ENCODE measurements at regions not wholly inside any gene's neighbourhood (a gene's known extent, or its start where the extent isn't known, plus 50 kb on each side); places are given as distances from the start of the nearest gene placed in this dataset.

- DNase-seq (ENCODE audit: low spot score) = peak; percentile 36
Observed at GRCh38 chr18:45168866-45169600, 446.2 kb upstream of the SLC14A2 start.

DNA sequence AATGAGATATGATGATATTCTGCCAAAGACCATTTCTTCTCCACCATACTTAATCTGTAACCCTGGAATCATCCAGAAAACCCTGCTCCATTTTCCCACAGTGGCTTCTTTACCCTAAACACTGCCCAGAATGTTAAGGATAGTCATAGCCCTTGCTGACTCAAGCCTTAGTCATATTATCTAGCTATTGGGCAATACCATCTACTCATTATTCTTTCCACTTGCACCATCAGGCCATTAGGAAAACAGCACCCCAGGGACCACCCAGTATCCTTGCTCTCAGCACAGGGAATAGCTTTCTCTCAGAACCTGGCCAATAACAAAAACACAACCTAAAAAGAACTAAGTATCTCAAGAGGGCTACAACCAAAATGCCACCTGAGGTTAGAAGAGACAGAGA is 445.7 kb upstream of the SLC14A2 start:
- DNase-seq (ENCODE audit: low spot score) = peak; percentile 78

- peak; percentile 35 for DNase-seq (ENCODE audit: low spot score)
Observed at GRCh38 chr18:45171679-45172191, 443.5 kb upstream of the SLC14A2 start.

DNA sequence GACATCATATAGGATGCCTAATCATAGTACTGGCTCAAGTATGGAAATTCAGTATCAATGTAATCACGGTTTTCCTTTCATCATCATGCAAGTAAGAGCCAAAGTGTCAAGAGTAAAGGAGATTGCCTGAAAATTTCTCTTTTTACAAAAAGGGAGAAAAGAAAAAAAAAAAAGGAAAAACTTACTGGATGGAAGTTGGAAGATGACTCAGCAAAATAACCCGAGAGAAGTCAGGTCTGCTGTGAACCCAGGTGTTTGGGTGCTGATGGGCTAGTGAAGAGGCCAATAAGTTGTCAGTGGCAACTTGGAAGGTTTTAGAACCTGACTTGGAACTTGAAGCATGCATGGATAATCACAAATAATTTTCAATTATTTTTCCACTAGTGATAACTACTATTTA is 441.9 kb upstream of the SLC14A2 start:
- DNase-seq (ENCODE audit: low spot score) = no peak

DNA sequence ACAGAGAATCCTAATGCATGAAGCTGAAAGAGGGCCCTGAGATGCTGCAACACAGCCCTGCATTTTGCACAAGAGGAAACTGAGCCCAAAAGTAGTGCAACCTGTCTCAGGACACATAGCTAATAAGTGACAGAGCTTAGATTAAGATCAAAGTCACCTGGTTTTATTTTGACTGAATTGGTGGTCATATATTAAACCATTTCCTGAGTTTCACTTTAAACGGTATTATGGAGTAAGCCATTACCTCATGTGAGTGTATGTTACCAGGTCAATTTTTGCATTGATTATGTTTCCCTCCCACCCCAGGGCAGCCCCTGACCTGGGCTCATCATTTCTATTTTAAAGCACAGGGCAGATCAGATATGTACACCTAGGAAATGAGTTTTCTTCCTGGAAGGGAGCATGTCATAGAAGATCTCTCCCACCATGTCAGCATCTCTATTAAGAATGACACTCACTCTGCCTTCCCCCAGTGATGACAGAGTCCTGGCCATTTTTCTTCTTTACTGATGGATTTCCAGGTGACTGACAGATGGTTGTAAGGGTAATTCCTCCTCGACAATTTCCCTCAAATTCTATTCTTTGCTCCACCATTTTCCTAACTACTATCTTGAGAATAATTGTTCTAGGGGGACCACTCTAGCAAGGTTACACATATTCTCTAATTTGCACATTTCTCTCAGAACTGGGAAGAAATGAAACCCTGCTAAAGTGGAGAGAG is 441.3 kb upstream of the SLC14A2 start:
- no peak for DNase-seq (ENCODE audit: low spot score)

- no peak for DNase-seq (ENCODE audit: low spot score)
Observed at GRCh38 chr18:45174629-45175136, 440.6 kb upstream of the SLC14A2 start.

- no peak for DNase-seq (ENCODE audit: low spot score)
Observed at GRCh38 chr18:45175511-45175910, 439.8 kb upstream of the SLC14A2 start.

DNA sequence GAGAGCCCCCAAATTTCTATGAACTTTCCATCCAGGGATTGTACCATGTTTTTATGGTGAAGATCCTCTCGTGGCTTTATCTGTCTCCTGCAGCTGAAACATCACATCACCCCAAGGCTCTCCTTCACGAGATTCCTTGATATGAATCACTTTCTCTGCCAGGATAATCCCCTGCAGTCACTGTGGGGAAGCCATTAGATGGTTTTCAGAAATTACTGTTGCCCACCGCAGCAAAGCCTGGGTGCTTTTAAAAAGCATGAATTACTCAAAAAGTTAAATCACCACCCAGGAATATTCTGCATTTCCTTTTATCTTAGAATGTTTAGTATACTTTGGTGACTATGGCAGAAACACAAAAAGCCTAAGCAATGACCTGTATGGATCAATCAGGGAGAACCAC is 428.4 kb upstream of the SLC14A2 start:
- DNase-seq (ENCODE audit: low spot score) = no peak

DNA sequence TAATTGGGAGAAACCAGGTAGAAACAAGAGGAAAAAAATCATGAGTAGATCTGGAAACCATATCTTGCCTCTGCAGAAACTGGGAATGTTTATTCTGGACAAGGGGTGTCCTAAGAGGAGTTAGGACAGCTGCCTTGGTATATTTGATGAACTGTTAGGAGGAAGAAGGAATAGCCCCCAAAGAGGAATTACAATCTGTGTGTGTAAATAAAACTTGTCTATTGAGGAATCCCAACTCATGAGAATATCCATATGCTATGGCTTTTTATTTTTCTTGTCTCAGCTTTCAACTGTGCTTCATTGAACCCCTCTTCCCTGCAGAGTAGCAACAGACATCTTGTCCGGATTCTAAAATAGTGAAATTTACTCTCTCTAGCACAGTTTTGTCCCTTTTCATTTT is 423.5 kb upstream of the SLC14A2 start:
- DNase-seq (ENCODE audit: low spot score) = no peak

- no peak for DNase-seq (ENCODE audit: low spot score)
Observed at GRCh38 chr18:45197526-45197970, 417.7 kb upstream of the SLC14A2 start.

GRCh38 chr18:45198526-45198925 is 416.8 kb upstream of the SLC14A2 start:
- DNase-seq (ENCODE audit: low spot score) = no peak

- no peak for DNase-seq (ENCODE audit: low spot score)
Observed at GRCh38 chr18:45201029-45201428, 414.2 kb upstream of the SLC14A2 start.

GRCh38 chr18:45201489-45201888 is 413.8 kb upstream of the SLC14A2 start:
- no peak for DNase-seq (ENCODE audit: low spot score)

DNA sequence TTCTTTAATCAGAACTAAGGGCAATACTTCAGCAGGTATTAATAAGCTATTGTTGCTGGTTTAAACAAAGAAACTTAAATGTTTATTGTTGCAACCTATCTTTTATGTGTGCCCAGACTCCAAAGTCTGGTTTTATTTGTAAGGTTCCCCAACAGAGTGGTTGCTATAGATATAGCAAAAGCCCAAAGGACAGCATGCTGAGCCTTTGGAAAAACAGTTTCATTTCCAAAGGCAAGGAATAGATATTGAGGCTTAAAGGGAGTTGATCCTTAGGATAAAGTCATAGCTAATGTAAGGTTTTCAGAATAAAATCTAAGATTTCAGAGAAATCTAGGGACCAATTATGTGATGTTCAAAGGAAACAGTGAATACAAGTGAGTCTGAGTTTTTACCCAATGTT is 413.2 kb upstream of the SLC14A2 start:
- DNase-seq (ENCODE audit: low spot score) = no peak

DNA sequence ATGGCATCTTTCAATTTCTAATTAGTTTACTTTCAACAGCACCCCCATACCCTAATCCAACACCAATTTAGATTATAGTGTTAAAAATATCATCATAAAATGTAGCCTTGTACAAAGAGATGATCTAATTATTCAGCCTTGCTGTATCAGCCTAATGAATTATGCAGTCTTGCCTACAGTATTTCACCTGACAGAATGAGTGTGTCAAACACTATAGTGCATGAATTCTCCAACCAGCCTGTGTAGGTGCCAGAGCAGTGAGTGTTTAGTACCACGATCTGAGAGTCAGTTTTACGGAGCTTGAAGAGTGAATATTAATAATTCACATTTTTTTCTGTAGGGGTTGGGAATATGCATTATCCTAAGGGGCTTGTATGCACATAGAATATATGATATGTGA is 411.6 kb upstream of the SLC14A2 start:
- DNase-seq (ENCODE audit: low spot score) = no peak

GRCh38 chr18:45207328-45207727 is 407.9 kb upstream of the SLC14A2 start:
- DNase-seq (ENCODE audit: low spot score) = no peak

DNA sequence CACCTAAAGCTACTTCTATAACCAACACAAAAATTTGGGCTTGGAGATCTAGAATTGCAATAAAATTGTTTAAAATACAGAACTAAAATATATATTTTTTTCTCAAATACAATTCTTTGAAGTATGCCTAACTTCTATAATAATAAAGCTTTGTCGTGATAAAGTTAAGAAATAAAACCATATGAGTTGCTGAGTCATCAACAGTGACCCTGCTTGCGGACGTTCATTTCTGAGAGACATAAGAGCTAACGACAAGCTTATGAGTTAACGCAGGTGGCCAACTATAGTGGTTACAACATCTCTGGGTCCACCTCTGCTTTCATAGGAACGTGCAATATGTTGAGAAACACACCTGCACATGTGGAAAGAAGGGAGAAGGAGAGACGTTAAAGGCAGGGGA is 407.1 kb upstream of the SLC14A2 start:
- no peak for DNase-seq (ENCODE audit: low spot score)

- peak; percentile 70 for DNase-seq (ENCODE audit: low spot score)
Observed at GRCh38 chr18:45212181-45213039, 402.9 kb upstream of the SLC14A2 start.

- no peak for DNase-seq (ENCODE audit: low spot score)
Observed at GRCh38 chr18:45213040-45213333, 402.3 kb upstream of the SLC14A2 start.

- DNase-seq (ENCODE audit: low spot score) = no peak
Observed at GRCh38 chr18:45218436-45218835, 396.8 kb upstream of the SLC14A2 start.

DNA sequence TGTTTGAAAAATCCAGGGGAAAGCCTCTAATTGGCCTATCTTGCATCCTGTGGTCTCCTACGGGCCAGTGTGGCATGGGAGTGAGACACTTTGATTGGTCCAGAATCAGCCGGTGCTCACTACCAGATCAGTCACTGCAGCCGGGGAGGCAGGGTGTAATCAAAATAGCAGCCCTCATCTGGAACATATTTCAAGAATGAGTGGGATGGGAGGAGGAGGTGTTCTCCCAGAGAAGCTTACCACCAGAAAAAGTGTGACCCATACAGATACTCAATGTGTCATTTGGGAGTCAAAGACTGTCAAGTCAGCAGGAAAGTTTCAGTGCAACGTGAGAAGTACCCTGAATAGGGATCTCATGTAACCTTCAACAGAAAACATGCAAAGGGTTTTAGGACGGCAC is 393.9 kb upstream of the SLC14A2 start:
- DNase-seq (ENCODE audit: low spot score) = peak; percentile 91

DNA sequence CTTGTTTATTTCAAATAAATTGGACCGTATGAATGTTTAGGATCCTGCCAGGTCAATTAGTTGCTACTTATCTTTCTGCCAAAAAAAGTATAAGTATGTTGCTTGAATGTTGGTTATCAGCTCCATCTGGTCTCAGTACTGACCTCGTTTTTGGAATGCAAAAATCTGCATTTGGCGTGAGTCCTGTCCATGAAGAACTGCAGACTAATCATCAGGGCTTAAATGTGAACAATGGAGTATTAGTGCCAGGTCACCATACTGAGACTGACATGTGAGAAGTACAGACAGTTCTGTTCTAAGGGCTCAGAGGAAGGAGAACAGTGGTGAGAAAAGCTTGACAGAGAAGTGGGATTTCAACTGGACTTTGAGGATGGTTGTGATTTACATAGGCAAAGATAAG is 393.1 kb upstream of the SLC14A2 start:
- peak; percentile 34 for DNase-seq (ENCODE audit: low spot score)
